ENCODE measurements at regions not wholly inside any gene's neighbourhood (a gene's known extent, or its start where the extent isn't known, plus 50 kb on each side); places are given as distances from the start of the nearest gene placed in this dataset.

DNA sequence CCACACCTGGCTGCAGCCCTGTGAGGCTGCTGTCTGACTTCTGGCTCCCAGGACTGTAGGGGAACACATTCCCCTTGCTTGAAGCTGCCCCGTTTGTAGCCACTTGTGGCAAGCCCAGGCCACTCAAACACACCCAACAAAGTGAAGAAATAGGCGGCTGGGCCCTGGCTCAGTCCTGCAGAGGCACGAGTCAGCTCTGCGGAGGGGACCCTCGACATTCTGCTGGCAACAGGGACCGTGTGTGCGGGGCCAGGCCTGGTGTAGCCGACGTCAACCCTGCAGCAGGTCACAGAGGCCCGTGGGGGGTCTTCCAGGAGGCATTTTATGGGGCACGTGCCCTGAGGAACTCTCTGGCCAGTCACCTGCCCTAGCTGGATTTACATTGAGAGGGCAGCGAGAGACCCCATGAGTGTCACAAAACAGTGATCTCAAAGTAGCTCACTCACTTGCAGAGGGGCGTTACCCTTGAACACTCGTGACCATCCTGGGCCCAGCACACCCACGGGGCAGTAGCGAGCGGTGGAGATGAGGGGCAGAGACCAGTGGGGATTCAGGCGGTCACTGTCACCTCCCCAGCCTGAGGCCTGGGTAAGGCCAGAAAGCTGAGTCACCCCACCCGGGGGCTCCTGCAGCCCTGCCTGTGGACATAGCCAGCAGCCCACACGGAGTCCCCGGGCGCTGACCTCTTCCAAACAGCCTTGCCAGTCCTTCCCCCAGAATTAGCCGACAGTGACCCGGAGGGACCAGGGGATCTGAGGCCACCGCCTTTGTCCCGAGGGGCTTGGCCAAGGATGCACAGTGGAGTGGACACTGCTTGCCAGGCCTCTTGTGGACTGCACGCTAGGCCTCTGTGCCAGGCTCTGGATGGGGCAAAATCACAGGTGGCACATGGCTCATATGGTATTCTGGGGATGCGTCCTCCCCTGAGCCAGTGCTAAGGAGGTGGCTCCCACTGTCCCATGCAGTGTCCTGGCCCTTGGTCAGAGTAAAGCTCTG, 139.5 kb downstream of the CTTN start:
- DNase-seq = no peak

DNA sequence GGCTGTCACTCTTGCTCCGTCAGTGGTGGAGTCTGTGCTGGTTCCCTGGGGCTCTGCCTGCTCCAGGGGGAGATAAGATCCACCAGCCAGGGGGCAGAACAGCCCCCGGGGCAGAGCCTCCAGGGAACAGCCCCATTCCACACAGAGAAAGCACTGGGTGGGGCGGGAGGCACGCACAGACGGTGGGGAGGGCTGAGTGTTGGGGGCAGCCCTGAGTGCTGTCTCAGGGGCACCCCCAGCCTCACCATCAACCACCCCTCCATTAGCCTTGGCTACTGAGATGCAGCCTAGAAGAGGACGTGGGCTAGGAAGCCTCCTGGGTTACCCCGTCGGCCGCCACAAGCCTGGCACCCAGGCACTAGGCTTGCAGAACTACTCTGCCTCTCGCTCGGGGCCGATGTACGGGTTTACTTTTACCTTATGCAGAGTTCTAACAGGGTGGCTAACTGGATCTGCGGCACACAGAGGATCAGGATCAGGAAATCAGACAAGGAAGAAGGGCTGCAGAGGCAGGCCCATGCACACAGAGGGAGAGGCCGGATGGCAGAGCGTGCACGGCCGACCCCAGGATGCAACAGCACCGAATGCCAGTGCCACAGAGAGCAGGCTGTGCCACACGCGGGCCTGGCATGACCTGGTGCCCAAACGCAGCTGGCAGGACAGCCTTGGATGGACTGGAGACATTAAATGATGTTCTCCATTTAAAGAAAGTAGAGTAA, 140.5 kb downstream of the CTTN start:
- no peak for DNase-seq

DNA sequence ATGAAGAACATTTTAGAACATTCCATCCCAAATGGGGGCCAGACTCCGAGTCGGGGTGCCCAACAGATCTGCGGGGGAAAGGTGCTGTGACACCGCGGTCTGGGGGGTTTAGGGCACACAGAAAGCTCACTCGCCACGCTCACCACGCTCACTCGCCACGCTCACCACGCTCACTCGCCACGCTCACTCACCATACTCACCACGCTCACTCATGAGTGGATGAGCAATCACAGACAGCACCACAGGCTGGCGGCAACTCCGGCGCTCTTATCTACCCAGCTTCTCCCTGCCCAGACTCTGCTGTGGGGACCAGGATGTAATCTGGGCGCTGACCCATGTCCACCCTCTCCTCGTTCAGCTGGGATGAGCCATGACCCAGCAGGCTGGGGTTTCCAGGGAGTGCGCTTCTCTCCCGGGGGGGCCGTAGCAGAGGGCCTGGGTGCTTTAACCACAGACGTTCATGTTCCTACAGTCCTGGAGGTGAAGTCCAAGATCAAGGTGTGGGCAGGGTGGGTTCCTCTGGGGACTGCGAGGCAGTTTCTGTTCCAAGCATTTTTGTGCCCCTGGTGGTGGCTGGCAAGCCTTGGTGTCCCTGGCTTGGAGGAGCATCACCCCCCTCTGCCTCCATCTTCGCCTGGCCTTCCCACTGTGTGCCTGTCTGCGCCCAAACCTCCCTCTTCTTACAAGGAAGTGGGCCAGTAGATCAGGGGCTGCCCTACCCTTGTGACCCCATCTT, 141.2 kb downstream of the CTTN start:
- DNase-seq = no peak

DNA sequence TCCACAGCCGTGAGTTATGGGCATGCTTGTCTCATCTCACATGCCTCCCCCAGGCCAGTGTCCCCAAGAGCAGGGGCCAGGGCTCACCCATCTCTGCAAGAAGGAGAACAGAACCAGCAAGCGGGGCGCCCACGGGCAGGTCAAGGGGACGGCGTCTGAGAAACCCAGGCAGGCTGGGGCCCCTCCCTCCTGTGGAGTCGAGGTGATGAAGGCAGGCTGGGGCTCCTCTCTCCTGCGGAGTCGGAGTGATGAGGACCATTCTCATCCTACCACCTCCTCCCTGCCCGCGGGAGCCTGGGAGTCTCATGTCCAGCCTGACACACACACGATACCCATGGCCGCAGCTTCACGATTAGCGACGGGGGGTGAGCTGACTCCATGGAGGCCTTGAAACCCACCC, 141.9 kb downstream of the CTTN start:
- DNase-seq = no peak

DNA sequence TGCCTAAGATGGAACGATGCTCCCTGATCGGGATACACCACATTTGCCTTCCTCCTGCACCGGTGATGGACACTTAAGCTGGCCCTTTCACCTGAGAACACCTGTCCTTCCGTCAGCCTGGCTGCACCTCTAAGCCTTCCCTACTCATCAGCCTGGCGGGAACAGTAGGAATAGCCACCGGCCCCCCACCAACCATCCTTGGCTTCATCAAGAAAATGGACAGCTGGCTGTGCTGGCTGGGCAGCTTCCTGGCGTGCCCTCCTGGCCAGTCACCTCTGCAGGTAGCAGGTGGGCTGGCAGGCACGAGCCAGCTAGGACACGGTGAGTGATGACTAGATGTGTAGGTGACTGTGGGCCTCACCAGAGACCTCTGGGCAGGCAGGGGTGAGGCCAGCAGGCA, 142.8 kb downstream of the CTTN start:
- no peak for DNase-seq

DNA sequence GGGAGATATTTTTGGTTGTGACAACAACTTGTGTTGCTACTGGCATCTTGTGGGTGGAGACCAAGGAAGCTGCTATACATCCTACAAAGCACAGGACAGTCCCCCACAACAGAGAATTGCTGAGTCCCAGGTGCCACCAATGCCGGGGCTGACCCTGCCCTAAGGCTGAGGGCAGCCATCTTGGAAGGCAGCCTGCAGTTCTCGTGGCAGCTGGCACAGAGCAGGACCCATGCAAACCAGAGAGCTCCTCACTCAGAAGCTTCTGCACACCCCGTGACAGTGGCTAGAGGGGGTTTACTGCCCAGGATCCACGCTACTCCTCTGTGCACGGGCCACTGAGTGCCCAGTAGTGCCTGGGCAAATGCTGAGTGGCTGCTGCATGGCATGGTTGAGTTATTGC, 143.4 kb downstream of the CTTN start:
- DNase-seq = no peak

DNA sequence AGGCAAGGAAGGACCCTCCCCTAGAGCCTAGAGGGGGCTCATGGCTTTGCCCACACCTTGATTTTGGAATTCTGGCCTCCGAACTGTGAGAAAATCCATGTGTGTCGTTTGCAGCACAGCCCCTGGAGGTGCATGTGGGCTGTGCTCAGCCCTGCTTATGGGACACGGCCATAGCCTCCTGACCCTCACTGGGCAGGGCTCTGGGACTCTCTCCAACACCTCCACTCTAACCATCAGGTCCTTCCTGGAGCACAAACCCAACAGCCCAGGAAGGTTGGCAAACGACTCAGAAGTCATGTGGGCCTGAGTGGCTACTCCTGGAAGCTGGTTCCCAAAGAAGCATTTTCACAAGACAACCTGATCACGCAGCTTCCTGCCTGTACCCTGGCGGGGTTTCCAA, 144.1 kb downstream of the CTTN start:
- no peak for DNase-seq

DNA sequence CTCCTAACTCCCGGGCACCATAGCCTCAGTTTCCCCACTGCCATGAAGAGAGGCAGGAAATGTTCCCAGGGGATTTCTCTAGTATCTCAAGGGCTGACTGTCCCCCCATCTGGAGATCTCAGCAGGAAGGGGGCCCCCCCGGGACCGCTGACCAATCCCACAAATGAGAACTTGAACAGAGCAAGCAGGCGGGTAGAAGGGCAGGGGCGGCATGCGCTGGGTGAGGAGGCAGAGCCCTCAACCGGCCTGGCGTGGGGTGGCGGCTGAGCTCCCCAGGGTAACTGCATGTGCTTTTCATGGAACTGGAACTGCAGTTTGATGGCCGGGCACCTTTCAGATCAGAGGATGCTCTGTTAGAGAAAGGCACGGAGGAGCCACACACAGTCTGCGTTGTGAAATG, 144.5 kb downstream of the CTTN start:
- DNase-seq = no peak

DNA sequence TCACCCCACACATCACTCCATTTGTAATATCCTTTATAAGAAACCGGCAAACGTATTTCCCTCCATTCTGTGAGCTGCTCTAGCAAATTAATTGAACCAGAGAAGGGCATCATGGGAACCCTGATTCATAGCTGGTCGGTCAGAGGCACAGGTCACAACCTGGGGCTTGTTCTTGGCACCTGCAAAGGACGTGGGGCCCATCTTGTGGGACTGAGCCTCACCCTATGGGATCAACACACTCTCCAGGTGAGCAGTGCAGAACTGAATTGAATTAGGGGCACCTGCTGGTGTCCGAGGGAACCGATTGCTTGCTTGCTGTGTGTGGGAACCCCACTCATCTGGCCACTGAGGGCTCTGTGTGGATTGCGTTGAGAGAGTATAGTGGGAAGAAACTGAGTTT, 145.3 kb downstream of the CTTN start:
- DNase-seq = no peak

DNA sequence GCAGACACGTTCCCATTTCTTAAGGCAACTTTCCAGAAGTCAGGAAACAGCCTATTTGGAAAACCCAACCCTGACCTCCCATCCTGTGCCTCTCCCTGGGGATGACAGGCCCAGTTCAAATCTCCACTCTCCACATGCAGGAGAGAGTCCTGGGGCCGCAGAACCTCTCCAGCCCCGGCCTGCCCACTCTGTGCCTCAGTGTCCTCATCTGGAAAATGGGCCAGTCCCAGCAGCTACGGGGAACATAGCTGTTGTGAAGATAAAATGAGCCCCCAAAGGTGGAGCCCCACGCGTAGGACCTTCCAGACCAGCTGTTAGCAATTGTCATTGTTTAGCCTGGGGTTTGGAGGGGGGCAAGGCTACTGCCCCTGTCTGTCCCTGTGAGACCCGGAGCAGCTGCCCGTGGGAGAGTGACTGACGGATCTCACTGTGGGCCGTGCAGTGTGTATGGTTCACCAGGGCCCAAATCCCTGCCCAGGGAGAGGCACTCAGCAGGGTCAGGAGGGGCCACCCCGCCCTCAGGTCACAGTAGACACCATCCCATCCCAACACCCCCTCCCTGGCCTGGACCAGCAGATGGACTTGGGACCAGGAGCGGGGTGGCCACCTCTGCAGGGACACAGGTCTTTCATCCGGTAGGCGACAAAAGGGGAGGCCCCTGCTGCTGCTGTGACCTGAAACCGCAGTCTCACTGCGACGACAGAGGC, 145.9 kb downstream of the CTTN start:
- DNase-seq = no peak

DNA sequence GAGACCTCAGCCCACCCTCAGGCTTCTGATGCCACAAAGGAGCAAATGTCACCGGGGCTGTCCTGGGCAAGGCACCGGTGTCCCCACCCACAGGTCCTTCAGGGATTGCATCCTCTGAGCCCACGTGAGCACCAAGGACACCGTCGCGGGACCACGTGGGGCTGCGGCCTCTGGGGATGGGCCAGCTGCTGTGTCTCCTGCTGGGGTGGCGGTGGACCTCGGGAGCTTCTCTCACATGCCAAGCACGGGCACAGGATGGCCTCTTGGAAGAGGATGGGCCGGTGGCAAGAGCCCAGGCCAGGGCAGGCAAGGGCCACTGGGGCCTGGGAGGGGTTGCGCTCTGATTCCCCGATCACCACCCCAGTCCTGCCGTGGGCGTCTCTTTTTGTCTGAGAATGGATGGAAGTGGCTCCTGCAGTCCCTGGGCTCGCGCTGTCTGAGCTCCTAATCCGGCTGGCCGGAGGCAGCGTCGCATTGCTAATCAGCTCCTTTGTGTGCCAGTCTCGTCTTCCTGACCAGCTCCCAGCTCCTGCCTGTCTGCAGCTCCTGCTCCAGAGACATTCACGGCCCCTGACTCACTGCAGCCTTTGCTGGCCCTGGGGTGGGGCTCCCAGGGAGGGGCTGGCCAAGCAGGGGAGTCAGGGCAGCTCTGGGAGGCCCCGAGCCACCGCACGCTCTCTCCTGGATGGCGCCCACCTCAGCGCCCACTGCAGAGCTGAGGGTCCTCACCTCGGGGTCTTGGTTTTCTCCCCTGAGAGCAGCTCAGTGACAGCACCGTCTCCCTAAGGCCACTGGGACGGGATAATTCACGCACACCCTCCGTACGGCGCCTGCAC, 146.7 kb downstream of the CTTN start:
- no peak for DNase-seq

DNA sequence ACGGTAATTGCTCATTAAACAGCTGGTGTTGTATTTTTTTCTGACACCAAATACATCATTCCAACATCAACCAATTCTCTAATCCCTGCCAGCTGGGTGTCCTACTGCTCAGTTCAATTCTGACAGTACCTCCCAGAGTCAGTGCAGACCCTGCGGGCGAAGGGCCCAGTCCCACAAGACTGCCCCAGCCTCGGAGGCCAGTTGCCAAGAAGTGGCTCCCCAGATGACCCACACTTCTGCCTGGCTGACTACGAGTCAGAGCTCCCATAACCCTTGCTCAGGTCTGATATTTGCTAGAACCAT, 147.2 kb downstream of the CTTN start:
- DNase-seq = no peak

DNA sequence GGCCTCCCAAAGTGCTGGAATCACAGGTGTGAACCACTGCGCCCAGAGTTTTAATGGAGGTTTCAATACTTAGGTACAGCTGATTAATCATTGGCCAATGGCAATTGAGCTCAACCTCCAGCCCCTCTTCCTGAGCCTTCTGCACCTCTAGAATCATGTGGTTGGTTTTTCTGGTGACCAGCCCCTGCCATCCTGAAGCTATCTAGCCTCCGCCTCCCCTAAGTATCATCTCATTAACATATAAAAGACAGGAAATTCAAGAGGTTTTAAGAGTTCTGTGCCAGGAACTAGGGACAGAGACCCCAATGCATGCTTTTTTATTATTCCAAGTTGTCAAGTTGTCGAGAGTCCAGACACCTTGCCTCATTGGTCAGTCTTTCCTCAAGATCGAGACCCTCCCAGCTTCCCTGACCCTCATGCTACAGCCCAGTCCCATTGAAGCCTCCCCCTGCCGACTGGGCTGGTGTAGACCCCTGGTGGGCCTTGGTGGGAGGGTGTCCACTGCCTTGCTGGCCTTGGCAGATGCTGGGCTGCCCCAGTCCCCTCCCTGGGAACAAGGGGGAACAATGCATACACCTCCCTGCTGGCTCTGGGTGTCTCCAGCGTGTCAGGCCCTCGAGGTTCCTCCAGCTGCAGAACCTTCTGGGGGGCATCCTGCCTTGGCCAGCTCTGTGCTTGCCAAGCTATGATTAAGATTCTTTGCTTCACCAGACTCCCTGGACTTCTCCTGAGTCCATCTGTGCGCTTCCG, 148.0 kb downstream of the CTTN start:
- DNase-seq = no peak

DNA sequence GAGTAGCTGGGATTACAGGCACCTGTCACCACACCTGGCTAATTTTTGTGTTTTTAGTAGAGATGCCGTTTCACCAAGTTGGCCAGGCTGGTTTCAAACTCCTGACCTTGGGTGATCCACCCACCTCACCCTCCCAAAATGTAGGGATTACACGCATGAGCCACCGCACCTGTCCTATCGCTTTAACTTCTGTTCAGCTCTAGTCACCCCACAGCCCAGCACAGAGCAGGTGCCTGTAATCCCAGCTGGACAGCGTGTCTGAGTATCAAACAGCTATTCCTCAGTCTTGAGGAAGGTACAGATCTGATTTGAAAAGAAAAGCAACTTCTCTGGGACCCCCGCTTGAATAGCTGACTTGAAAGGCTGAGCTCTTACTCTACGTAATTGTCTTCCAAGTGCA, 149.1 kb downstream of the CTTN start:
- DNase-seq = no peak

DNA sequence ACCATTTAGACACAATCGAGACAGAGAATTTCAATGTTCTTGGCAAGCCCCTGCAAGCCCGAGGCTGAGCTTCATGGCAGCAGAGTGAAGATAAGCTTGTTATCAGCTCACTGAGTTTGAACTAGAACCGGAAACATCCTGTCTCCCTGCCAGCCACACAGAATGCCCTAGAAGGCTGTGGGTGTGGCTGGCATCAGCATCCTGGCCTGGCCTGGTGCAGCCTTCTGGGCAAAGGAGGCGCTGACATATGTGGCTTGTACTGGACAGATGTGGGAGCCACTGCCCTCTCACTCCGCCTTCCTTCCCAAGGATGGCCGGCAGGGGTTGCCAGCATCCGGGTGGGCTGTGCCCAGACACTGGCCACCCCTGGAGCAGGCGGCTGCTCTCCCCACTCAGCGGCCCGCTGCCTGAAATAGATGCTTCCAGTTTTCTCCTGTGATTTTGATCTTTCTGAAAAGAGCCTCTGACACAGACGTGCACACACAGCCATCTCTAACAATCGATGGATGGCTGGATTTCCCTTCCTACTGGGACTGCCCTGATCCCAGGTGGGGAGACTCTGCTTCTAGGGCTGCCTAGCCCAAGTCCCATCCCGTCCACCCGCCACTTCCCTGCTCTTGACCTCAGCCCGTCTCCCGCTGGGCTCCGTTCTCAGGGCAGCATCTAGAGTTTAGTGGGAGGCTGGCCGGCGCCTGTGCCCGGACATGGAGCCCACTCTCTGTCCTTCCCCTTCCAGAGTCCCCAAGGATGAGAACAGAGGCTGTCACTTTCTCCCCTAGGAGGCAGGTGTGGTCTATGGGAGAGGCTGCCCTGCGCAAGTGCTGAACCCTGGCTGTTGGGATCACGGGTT, 149.7 kb downstream of the CTTN start:
- no peak for DNase-seq

DNA sequence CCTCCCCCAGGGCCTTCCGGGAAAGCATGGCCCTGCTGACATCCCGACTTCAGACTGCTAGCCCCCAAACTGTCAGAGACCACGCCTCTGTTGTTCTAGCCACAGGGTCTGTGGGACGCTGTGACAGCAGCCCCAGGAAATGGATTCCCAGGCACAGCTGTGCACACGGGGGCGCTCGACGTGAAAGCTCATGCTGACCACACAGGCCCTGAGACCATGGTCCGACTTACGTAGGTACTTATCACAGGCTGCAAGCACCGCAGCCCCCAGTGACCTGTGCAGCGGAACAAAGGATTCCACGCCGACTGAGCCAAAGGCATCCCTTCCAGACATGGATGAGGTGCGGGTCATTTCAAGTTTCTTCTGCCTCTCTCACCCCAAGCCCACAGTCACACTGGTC, 150.6 kb downstream of the CTTN start:
- DNase-seq = no peak

DNA sequence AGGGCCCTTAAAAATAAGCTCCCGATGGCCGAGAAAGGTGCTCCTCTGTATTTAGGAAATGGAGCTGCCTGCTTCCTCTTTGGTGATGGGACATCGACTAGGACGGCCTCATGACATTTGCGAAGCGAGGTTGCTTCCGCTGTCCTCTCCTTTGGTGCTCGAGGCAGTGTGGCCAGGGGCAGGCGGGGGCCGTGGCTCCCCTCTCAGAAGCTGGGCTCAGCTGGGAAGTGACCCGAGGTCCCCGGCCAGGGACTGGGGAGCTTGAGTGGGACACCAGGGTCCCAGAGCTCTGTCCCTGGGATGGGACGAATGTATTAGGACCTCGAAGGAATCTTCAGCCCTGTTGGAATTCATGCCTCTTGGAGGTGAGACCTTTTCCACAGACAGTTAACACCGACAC, 151.1 kb downstream of the CTTN start:
- no peak for DNase-seq

DNA sequence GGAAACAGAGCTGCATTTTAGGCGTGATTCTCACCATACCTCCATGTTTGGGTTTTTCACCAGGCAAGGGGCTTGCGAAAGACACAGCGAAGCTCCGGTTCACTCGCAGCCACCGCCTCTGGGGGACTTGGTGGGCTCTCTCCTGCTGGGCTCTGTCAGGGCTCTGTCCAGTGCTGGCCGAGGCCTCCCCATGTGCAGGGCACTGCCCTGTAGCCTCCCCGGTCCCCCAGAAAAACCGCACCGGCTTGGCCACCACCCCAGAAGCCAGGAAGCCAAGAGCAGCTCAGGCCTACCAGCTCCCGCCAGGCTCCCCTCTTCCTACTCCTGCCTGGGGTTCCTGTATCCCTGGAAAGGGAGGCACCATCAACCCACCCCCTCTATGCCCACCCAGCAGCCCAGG, 151.5 kb downstream of the CTTN start:
- DNase-seq = no peak

DNA sequence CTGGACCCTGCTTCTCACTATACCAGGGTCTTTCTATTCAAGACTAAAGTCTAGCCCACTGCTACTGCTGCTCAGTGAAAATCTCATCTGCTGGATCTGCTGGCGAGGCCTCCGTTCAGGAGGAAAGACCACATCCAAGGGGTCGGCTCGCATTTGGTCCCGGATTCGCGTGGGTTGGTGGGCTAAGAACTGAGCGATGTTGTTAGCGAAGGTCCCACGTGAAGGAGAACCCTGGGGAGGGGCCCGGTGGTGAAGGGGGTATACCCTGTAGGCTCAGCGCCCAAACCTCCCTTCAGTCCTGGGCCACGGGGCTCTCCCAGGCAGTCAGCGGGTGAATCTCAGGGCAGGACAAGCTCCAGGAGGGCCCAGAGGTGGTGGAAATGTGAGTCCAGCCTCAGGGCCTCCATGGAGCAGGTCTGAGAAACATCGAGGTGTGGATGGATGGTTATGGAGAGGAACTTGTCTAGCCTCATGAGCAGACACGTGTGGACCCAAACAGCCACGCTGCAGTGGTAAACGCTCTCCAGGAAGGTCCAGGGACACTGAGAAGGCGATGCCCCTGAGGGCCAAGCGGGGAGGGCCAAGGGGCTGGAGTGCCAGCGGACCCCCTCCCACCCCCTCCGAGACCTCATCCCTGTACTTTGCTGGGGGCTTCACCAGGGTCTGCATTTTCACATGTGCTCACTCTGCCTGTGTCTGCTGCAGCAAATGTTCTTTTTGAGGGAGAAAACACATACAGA, 152.3 kb downstream of the CTTN start:
- DNase-seq = no peak

Measured in activated CD4-positive, alpha-beta T cell treated with anti-CD3 and anti-CD28 coated beads for 48 hours (primary cell).